Pancreas (tissue), 10 donors: ENCODE measurements at regions not wholly inside any gene's neighbourhood (a gene's known extent, or its start where the extent isn't known, plus 50 kb on each side); places are given as distances from the start of the nearest gene placed in this dataset.

Source experiments
- ATAC-seq, 4 donors: fragments of 200-7000 bp; cut with Tn5 transposase; one replicate each; pipeline versions ENCODE4 v1.8.0 to v1.9.1; 2020; ENCODE audit warnings: mild to moderate bottlenecking in 4 of 4, moderate library complexity in 4 of 4
- DNase-seq, 6 donors: peaks; one replicate each; pipeline ENCODE4 v3.0.0-alpha.2; 2020
- FAIRE-seq: peaks from 2 replicates; lab custom pipeline; 2012; peaks lifted over from hg19 to GRCh38; lab: Jason Lieb, UNC
- H3K27ac ChIP-seq, 4 donors: fragments of 200-600 bp; sonication (generic); 1 replicate in 3 of 4; 2 replicates in 1 of 4; pipeline versions ENCODE4 v1.5.0 to v1.8.0; 2020
- H3K27me3 ChIP-seq, 4 donors: fragments of 200-600 bp; one replicate each; pipeline ENCODE4 v1.8.0; 2021
- H3K36me3 ChIP-seq, 3 donors: fragments of 200-600 bp; sonication (generic) in 1 of 3; one replicate each; pipeline versions ENCODE4 v1.5.0 to v1.8.0; 2020 to 2021
- H3K4me1 ChIP-seq, 3 donors: fragments of 200-600 bp; one replicate each; pipeline ENCODE4 v1.8.0; 2021
- H3K4me3 ChIP-seq, 4 donors: fragments of 200-600 bp; sonication (generic) in 2 of 4; one replicate each; pipeline versions ENCODE4 v1.5.0 to v1.8.0; 2020 to 2021
- H3K9me3 ChIP-seq, 4 donors: fragments of 200-600 bp; one replicate each; pipeline ENCODE4 v1.8.0; 2021
- CTCF ChIP-seq, 4 donors: fragments of 200-600 bp; sonication (generic) in 3 of 4; IDR thresholded peaks; one replicate each; pipeline versions ENCODE4 v1.5.0 to v1.8.0; 2021; ENCODE audit warnings: antibody characterized with exemption in 4 of 4
- WGBS, 2 donors: extraction: QIAGEN DNeasy Blood & Tissue Kit; methylation state at CpG; one replicate each; pipeline ENCODE4 v1.1.7; 2013; 5-methylcytosine and 5-hydroxymethylcytosine counted together
- intact Hi-C, 3 donors: fragments of 100-400 bp; cut with DNase I; formaldehyde crosslinking; loops; one replicate each; pipeline versions ENCODE4 v1.11.1 to v1.14.2; 2022
- donor health status: healthy with polysubstance abuse.
- donor health status: DM: no; HTN: no; CAD: no; lungs with moderate emphysema.
- donor health status: DM: no; HTN: no; CAD: no.
- donor health status: control.
- donor health status: control.
- donor health status: Bipolar disorder and iron deficiency.
- donor health status: DM: yes; HTN: yes; CAD: no.
- donor health status: DM: no; HTN: no; CAD: no.
- donor health status: DM: no; HTN: no; CAD: no.
- donor health status: DM: yes; HTN: yes; CAD: no.

GRCh38 chr4:121266982-121267381 lies 102.9 kb upstream of the TNIP3 start:
- H3K9me3 ChIP-seq: no peaks in the 10 kb centered on the region
- no peak overlapping the region for H3K27ac ChIP-seq
- no peak for DNase-seq
- FAIRE-seq: no peak
- intact Hi-C loops: no loop called here
- H3K36me3 ChIP-seq: no peaks in the 10 kb centered on the region
- ATAC-seq: no peak
- H3K4me3 ChIP-seq: no peak overlapping the region
- TF ChIP-seq CTCF (IDR thresholded peaks at IDR 0.05): no peak
- 73 to 85% methylated on average over 3 of the region's 3 CpGs for WGBS, 2 donors
- H3K4me1 ChIP-seq: no peaks in the 10 kb centered on the region
- no peaks in the 10 kb centered on the region for H3K27me3 ChIP-seq

GRCh38 chr4:121256887-121257466 lies 92.9 kb upstream of the TNIP3 start:
- H3K4me1 ChIP-seq: no peaks in the 10 kb centered on the region
- H3K36me3 ChIP-seq: no peaks in the 10 kb centered on the region
- no peak overlapping the region for H3K4me3 ChIP-seq
- intact Hi-C loops: loop anchor here in 2 of 3 donors (10.0 kb wide), 2 partner anchors 62 to 1112 kb away; no protein-coding TSS in a partner anchor
- DNase-seq (no peak), FAIRE-seq (no peak), ATAC-seq (no peak)
- no peaks in the 10 kb centered on the region for H3K9me3 ChIP-seq
- no peak overlapping the region for H3K27ac ChIP-seq
- H3K27me3 ChIP-seq: no peaks in the 10 kb centered on the region
- TF ChIP-seq CTCF (IDR thresholded peaks at IDR 0.05): no peak
- WGBS, 2 donors: 60 to 79% methylated on average over 3 of the region's 3 CpGs

- no peak for FAIRE-seq
- H3K36me3 ChIP-seq: no peaks in the 10 kb centered on the region
- no peaks in the 10 kb centered on the region for H3K9me3 ChIP-seq
- H3K27me3 ChIP-seq: no peaks in the 10 kb centered on the region
- TF ChIP-seq CTCF (IDR thresholded peaks at IDR 0.05): no peak
- peak in 1 of 4 donors; percentile 75 for ATAC-seq
- H3K4me3 ChIP-seq: no peak overlapping the region
- no peak overlapping the region for H3K27ac ChIP-seq
- no peak for DNase-seq
- H3K4me1 ChIP-seq: no peaks in the 10 kb centered on the region
- intact Hi-C loops: loop anchor here in 2 of 3 donors (10.0 kb wide), 2 partner anchors 61 to 1111 kb away; no protein-coding TSS in a partner anchor
Observed at GRCh38 chr4:121255986-121256750, 92.0 kb upstream of the TNIP3 start.

- FAIRE-seq (no peak), DNase-seq (no peak), ATAC-seq (no peak)
- H3K27me3 ChIP-seq: no peaks in the 10 kb centered on the region
- H3K4me3 ChIP-seq: no peak overlapping the region
- no peaks in the 10 kb centered on the region for H3K36me3 ChIP-seq
- H3K4me1 ChIP-seq: no peaks in the 10 kb centered on the region
- no peak overlapping the region for H3K27ac ChIP-seq
- H3K9me3 ChIP-seq: no peaks in the 10 kb centered on the region
- intact Hi-C loops: loop anchor here in 2 of 3 donors (10.0 kb wide), 2 partner anchors 59 to 1109 kb away; no protein-coding TSS in a partner anchor
- WGBS, 2 donors: 72 to 79% methylated on average over 2 of the region's 2 CpGs
- TF ChIP-seq CTCF (IDR thresholded peaks at IDR 0.05): no peak
Observed at GRCh38 chr4:121253961-121254360, 89.8 kb upstream of the TNIP3 start.
